SK-N-SH treated with all-trans-retinoic acid at 6 μM for 48 hours (cell line): ENCODE measurements at regions not wholly inside any gene's neighbourhood (a gene's known extent, or its start where the extent isn't known, plus 50 kb on each side); places are given as distances from the start of the nearest gene placed in this dataset.

Experiments
- PATZ1 ChIP-seq: fragments of 250-450 bp; sonication (Bioruptor Pico); IDR thresholded peaks from 2 replicates; pipeline ENCODE4 v1.8.0; 2020; ENCODE audit warnings: mild to moderate bottlenecking, moderate library complexity, borderline replicate concordance
- TOX ChIP-seq: fragments of 250-450 bp; sonication (Bioruptor Pico); IDR thresholded peaks from 2 replicates; pipeline ENCODE4 v1.8.0; 2021; ENCODE audit warnings: mild to moderate bottlenecking, moderate library complexity, borderline replicate concordance
- ZNF8 ChIP-seq: fragments of 450-650 bp; formaldehyde crosslinking; IDR thresholded peaks from 2 replicates; pipeline ENCODE4 v1.5.0; 2020; ENCODE audit warnings: mild to moderate bottlenecking, moderate library complexity
- TF ChIP-seq, protein P1 (sequence below): fragments of 250-450 bp; sonication (Bioruptor Pico); IDR thresholded peaks from 2 replicates; pipeline ENCODE4 v1.8.0; 2021; ENCODE audit warnings: low read depth, mild to moderate bottlenecking, moderate library complexity, borderline replicate concordance

GRCh38 chr14:39558525-39558924 is 126.3 kb upstream of the FBXO33 start:
- TF ChIP-seq ZNF8 (CRISPR knock-in tag), result no peak
- TF ChIP-seq, protein P1, sequence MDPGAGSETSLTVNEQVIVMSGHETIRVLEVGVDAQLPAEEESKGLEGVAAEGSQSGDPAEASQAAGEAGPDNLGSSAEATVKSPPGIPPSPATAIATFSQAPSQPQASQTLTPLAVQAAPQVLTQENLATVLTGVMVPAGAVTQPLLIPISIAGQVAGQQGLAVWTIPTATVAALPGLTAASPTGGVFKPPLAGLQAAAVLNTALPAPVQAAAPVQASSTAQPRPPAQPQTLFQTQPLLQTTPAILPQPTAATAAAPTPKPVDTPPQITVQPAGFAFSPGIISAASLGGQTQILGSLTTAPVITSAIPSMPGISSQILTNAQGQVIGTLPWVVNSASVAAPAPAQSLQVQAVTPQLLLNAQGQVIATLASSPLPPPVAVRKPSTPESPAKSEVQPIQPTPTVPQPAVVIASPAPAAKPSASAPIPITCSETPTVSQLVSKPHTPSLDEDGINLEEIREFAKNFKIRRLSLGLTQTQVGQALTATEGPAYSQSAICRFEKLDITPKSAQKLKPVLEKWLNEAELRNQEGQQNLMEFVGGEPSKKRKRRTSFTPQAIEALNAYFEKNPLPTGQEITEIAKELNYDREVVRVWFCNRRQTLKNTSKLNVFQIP, result no peak
- TF ChIP-seq TOX (CRISPR knock-in tag), result no peak
- TF ChIP-seq PATZ1 (CRISPR knock-in tag), result no peak
